ENCODE measurements at regions not wholly inside any gene's neighbourhood (a gene's known extent, or its start where the extent isn't known, plus 50 kb on each side); places are given as distances from the start of the nearest gene placed in this dataset.
"Not testable (repeated sequence)": the region's sequence is repeated elsewhere in the genome, so short reads cannot be mapped to it uniquely, and the experiment has no call there.

DNA sequence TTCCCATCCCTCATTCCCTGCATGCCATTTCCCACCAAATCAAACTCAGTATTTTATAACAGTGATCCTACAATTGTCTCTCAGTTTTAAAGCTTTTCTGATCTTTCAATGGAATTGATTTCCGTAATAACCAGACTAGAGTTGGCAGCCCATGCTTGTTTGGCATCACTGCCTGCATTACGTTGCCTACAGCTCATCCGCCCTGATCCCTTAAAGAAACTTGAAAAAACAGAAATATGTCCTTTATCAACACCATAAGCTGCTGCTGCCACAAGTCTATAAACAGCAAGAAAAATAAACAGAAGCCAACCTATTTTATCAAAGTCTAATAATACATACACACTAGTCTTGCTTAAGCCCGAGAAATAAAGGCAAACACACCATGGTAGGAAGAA is 331.0 kb downstream of the METTL4 start:
- CTCF ChIA-PET: interaction anchor here (0.6 kb wide), 1 partner anchor 274 kb away, joined by 9 read pairs; no protein-coding TSS in a partner anchor
- POLR2A ChIA-PET: no interaction called here
- TF ChIP-seq BHLHE40 (IDR thresholded peaks at IDR 0.05; ENCODE audit: borderline replicate concordance): no peak
- TF ChIP-seq SP1 (IDR thresholded peaks at IDR 0.05): no peak
- TF ChIP-seq, protein P1, sequence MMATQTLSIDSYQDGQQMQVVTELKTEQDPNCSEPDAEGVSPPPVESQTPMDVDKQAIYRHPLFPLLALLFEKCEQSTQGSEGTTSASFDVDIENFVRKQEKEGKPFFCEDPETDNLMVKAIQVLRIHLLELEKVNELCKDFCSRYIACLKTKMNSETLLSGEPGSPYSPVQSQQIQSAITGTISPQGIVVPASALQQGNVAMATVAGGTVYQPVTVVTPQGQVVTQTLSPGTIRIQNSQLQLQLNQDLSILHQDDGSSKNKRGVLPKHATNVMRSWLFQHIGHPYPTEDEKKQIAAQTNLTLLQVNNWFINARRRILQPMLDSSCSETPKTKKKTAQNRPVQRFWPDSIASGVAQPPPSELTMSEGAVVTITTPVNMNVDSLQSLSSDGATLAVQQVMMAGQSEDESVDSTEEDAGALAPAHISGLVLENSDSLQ (IDR thresholded peaks at IDR 0.05): no peak
- no peak for TF ChIP-seq ARNT (IDR thresholded peaks at IDR 0.05)
- TF ChIP-seq FOXA1 (IDR thresholded peaks at IDR 0.05): no peak
- TF ChIP-seq SUZ12 (IDR thresholded peaks at IDR 0.05): no peak
- TF ChIP-seq NFRKB (IDR thresholded peaks at IDR 0.05): no peak
- TF ChIP-seq ZNF384 (IDR thresholded peaks at IDR 0.05): no peak
- no peak for TF ChIP-seq ELF4 (IDR thresholded peaks at IDR 0.05)
- no peak for TF ChIP-seq FOXM1 (IDR thresholded peaks at IDR 0.05; ENCODE audit: borderline replicate concordance)
- no peak for TF ChIP-seq CTBP1 (IDR thresholded peaks at IDR 0.05; ENCODE audit: borderline replicate concordance)
- TF ChIP-seq HDGF (IDR thresholded peaks at IDR 0.05; ENCODE audit: borderline replicate concordance): no peak
- no peak for TF ChIP-seq TARDBP (IDR thresholded peaks at IDR 0.05)
- no peak for TF ChIP-seq FOXK2 (IDR thresholded peaks at IDR 0.05)
- no peak for TF ChIP-seq L3MBTL2 (conservative IDR thresholded peaks at IDR 0.05)
- no peak for TF ChIP-seq LEF1 (IDR thresholded peaks at IDR 0.05; ENCODE audit: borderline replicate concordance)
- DNase-seq (ENCODE audit: extremely low spot score): no peak

DNA sequence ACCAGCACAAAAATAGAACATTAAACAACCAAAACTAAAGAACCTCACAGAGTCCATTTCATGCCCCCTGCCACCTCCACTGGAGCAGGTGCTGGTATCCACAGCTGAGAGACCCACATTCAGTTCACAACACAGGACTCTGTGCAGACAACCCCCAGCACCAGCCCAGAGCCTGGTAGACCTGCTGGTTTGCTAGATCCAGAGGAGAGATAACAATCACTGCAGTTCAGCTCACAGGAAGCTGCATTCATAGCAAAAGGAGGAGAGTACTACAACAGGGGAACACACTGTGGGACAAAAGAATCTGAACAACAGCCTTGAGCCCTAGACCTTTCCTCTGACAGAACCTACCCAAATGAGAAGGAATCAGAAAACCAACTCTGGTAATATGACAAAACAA is 326.7 kb downstream of the METTL4 start:
- DNase-seq (ENCODE audit: extremely low spot score): no peak
- POLR2A ChIA-PET: no interaction called here

DNA sequence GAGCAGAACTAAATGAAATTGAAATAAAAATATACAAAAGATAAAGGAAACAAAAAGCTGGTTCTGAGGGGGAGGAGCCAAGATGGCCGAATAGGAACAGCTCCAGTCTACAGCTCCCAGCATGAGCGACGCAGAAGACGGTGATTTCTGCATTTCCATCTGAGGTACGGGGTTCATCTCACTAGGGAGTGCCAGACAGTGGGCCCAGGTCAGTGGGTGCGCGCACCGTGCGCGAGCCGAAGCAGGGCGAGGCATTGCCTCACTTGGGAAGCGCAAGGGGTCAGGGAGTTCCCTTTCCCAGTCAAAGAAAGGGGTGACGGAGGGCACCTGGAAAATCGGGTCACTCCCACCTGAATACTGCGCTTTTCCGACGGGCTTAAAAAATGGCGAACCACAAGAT is 324.2 kb downstream of the METTL4 start:
- POLR2A ChIA-PET; CTCF ChIA-PET; DNase-seq (ENCODE audit: extremely low spot score): not testable (repeated sequence)

More for the DNA sequence above, 326.7 kb downstream of the METTL4 start:
- CTCF ChIA-PET: no interaction called here
- no peak for TF ChIP-seq BHLHE40 (IDR thresholded peaks at IDR 0.05; ENCODE audit: borderline replicate concordance)
- no peak for TF ChIP-seq NFRKB (IDR thresholded peaks at IDR 0.05)
- TF ChIP-seq HDGF (IDR thresholded peaks at IDR 0.05; ENCODE audit: borderline replicate concordance): no peak
- TF ChIP-seq TARDBP (IDR thresholded peaks at IDR 0.05): no peak
- TF ChIP-seq ZNF384 (IDR thresholded peaks at IDR 0.05): no peak
- no peak for TF ChIP-seq FOXA1 (IDR thresholded peaks at IDR 0.05)
- TF ChIP-seq LEF1 (IDR thresholded peaks at IDR 0.05; ENCODE audit: borderline replicate concordance): no peak
- no peak for TF ChIP-seq FOXK2 (IDR thresholded peaks at IDR 0.05)
- TF ChIP-seq, protein P1 (IDR thresholded peaks at IDR 0.05): no peak
- TF ChIP-seq ELF4 (IDR thresholded peaks at IDR 0.05): no peak
- TF ChIP-seq SUZ12 (IDR thresholded peaks at IDR 0.05): no peak
- no peak for TF ChIP-seq FOXM1 (IDR thresholded peaks at IDR 0.05; ENCODE audit: borderline replicate concordance)
- no peak for TF ChIP-seq ARNT (IDR thresholded peaks at IDR 0.05)
- no peak for TF ChIP-seq SP1 (IDR thresholded peaks at IDR 0.05)
- no peak for TF ChIP-seq CTBP1 (IDR thresholded peaks at IDR 0.05; ENCODE audit: borderline replicate concordance)
- no peak for TF ChIP-seq L3MBTL2 (conservative IDR thresholded peaks at IDR 0.05)

DNA sequence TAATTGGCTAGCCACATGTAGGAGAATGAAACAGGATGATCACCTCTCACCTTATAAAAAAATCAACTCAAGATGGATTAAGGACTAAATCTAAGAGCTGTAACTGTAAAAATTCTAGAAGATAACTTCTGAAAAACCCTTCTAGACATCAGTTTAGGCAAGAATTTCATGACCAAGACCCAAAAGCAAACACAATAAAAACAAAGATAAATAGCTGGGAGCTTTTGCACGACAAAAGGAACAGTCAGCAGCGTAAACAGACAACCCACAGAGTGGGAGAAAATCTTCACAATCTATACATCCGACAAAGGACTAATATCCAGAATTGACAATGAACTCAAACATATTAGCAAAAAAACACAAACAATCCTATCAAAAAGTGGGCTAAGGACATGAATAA is 316.3 kb downstream of the METTL4 start:
- TF ChIP-seq LEF1 (IDR thresholded peaks at IDR 0.05; ENCODE audit: borderline replicate concordance) (no peak), ELF4 (IDR thresholded peaks at IDR 0.05) (no peak), CTBP1 (IDR thresholded peaks at IDR 0.05; ENCODE audit: borderline replicate concordance) (no peak), BHLHE40 (IDR thresholded peaks at IDR 0.05; ENCODE audit: borderline replicate concordance) (no peak), FOXA1 (IDR thresholded peaks at IDR 0.05) (no peak), HDGF (IDR thresholded peaks at IDR 0.05; ENCODE audit: borderline replicate concordance) (no peak), ZNF384 (IDR thresholded peaks at IDR 0.05) (no peak), FOXK2 (IDR thresholded peaks at IDR 0.05) (no peak), SP1 (IDR thresholded peaks at IDR 0.05) (no peak), SUZ12 (IDR thresholded peaks at IDR 0.05) (no peak), L3MBTL2 (conservative IDR thresholded peaks at IDR 0.05) (no peak), TARDBP (IDR thresholded peaks at IDR 0.05) (no peak), ARNT (IDR thresholded peaks at IDR 0.05) (no peak), FOXM1 (IDR thresholded peaks at IDR 0.05; ENCODE audit: borderline replicate concordance) (no peak), NFRKB (IDR thresholded peaks at IDR 0.05) (no peak)
- TF ChIP-seq, protein P1 (IDR thresholded peaks at IDR 0.05): no peak
- no peak for DNase-seq (ENCODE audit: extremely low spot score)
- POLR2A ChIA-PET: no interaction called here
- CTCF ChIA-PET: no interaction called here

DNA sequence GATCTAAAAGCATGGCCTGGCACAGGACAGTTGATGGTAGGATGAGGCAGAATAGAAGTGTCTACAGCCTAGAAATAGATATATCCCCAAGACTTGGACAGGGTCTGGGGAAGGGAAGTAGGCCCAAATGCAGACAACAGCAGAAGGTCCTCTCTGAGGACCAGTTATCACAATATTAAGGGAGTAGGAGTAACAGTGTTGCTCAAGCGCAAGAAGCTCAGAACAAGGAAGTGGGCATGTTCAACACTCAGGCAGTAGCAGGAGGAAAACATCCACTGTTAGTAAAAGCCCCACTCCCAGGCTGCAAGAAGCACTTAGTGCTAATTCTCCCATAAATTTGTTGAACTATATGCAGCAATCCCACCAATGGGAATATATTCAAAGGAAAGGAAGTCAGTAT is 314.7 kb downstream of the METTL4 start:
- TF ChIP-seq SP1 (IDR thresholded peaks at IDR 0.05) (no peak), LEF1 (IDR thresholded peaks at IDR 0.05; ENCODE audit: borderline replicate concordance) (no peak), FOXM1 (IDR thresholded peaks at IDR 0.05; ENCODE audit: borderline replicate concordance) (no peak), FOXA1 (IDR thresholded peaks at IDR 0.05) (no peak), FOXK2 (IDR thresholded peaks at IDR 0.05) (no peak), HDGF (IDR thresholded peaks at IDR 0.05; ENCODE audit: borderline replicate concordance) (no peak), TARDBP (IDR thresholded peaks at IDR 0.05) (no peak), ELF4 (IDR thresholded peaks at IDR 0.05) (no peak), CTBP1 (IDR thresholded peaks at IDR 0.05; ENCODE audit: borderline replicate concordance) (no peak), NFRKB (IDR thresholded peaks at IDR 0.05) (no peak), ZNF384 (IDR thresholded peaks at IDR 0.05) (no peak), BHLHE40 (IDR thresholded peaks at IDR 0.05; ENCODE audit: borderline replicate concordance) (no peak), ARNT (IDR thresholded peaks at IDR 0.05) (no peak), L3MBTL2 (conservative IDR thresholded peaks at IDR 0.05) (no peak)
- TF ChIP-seq, protein P1 (IDR thresholded peaks at IDR 0.05): no peak
- DNase-seq (ENCODE audit: extremely low spot score): no peak
- CTCF ChIA-PET: no interaction called here
- POLR2A ChIA-PET: no interaction called here

Data from HEK293T (cell line).